GM19463 (cell line): ENCODE measurements at regions not wholly inside any gene's neighbourhood (a gene's known extent, or its start where the extent isn't known, plus 50 kb on each side); places are given as distances from the start of the nearest gene placed in this dataset.
"Not testable (repeated sequence)": the region's sequence is repeated elsewhere in the genome, so short reads cannot be mapped to it uniquely, and the experiment has no call there.

Experiments used
- ATAC-seq: cut with Tn5 transposase; IDR thresholded peaks from one replicate; pipeline ENCODE4 v1.9.1; 2021; ENCODE audit warnings: mild to moderate bottlenecking, moderate library complexity; ENCODE audit not compliant: unreplicated experiment

DNA sequence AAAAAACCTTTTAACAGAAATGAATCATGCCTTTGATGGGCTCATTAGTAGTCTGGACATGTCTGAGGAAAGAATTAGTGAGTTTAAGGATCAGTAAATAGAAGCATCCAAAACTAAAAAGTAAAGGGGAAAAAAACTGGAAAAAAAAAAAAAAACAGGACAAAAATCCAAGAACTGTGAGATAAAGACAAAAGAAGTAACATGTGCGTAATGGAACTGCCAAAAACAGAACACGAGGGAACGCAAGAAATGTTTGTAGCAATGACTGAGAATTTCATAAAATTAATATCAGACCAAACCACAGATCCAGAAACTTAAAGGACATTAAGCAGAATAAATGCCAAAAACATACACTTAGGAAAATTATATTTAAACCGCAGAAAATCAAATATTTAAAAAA, 77.4 kb downstream of the MS4A13 start:
- ATAC-seq = no peak

DNA sequence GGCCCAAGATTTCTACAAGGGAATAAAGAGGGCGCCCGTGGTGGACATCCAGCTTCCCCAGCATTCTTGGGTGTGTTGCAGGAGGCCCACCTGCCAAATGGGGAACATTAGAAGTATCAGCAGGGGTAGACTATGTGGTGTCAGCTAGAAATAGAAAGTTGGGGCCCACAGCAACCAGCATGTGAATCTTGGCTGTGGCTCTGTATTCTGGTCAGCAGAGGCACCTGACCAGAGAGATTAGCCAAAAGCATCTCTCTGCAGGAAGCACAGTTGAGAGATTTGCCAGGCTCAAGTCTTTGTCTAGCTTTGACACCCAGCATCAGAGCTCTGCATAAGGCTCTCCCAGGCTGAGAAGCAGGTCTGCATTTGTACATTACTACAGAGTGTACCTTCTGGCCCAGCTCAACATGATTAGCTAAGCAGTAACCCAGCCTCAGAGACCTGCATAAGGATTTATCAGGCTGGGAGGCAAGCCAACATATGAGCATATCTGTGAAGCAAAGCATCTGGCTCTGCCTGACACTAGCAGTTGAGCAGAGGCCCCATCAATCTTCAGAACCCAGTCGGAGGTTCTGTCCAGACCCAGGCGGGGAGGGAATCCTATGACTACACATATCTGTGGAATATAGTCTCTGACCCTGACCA, 79.9 kb downstream of the MS4A13 start:
- no peak for ATAC-seq

GRCh38 chr11:60607483-60607882, 91.9 kb upstream of the MS4A8 start:
- no peak for ATAC-seq

- no peak for ATAC-seq
Measured at GRCh38 chr11:60609632-60610031, 89.8 kb upstream of the MS4A8 start.

DNA sequence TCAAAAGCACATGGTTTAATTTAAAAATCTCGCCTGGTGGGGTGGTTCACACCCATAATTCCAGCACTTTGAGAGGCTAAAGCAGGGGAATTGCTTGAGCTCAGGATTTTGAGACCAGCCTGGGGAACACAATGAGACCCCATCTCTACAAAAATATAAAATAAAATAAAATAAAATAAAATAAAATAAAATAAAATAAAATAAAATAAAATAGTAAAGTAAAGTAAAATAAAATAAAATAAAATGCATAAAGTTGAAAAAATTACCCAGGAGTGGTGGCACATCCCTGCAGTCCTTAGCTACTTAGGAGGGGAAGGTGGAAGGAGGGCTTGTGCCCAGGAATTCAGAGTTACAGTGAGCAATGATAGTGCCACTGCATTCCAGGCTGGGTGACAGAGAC, 88.7 kb upstream of the MS4A8 start:
- ATAC-seq = no peak

- no peak for ATAC-seq
Measured at GRCh38 chr11:60615497-60615896, 83.9 kb upstream of the MS4A8 start.

GRCh38 chr11:60621940-60622339, 77.5 kb upstream of the MS4A8 start:
- not testable (repeated sequence) for ATAC-seq

GRCh38 chr11:60622776-60623175, 76.6 kb upstream of the MS4A8 start:
- ATAC-seq = not testable (repeated sequence)

DNA sequence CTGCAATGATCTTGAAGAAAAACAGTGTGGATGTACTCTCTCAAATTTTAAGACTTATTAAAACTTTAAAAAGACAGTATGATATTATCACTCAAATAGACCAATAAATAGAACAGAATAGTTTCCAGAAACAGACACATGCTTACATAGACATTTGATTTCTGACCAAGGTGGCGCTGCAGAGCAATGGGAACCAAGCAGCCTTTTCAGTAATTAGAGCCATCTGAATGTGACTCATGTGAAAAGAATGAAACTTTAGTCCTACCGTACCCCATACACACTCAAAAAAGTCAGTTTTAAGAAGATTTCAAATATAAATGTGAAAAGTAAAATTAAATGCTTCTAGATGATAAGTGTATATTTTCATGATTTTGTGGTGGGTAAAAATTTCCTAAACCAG, 74.2 kb upstream of the MS4A8 start:
- no peak for ATAC-seq

- ATAC-seq = no peak
Measured at GRCh38 chr11:60629399-60629798, 70.0 kb upstream of the MS4A8 start.

GRCh38 chr11:60631944-60632343, 67.5 kb upstream of the MS4A8 start:
- ATAC-seq = no peak

- ATAC-seq = peak; percentile 75
Measured at GRCh38 chr11:60633645-60634044, 65.8 kb upstream of the MS4A8 start.

DNA sequence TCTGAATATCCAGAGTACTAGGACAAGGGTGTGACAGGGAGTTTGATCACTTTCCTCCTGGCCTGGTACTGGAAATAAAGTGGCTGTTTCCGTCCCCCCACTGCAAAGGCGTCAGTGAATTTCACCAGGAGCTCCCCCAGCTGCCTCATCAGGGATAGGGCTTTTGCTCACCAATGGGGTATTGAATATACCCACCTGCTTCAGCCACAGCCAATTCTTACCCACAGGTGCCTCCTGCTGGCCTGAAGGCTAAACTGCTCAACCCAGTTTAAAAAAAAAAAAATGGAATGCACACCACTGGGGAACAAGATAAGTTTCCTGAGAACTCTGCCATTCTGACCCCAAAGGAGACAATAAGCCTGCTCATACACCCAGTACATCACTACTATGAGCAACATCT, 65.3 kb upstream of the MS4A8 start:
- ATAC-seq = peak; percentile 40

DNA sequence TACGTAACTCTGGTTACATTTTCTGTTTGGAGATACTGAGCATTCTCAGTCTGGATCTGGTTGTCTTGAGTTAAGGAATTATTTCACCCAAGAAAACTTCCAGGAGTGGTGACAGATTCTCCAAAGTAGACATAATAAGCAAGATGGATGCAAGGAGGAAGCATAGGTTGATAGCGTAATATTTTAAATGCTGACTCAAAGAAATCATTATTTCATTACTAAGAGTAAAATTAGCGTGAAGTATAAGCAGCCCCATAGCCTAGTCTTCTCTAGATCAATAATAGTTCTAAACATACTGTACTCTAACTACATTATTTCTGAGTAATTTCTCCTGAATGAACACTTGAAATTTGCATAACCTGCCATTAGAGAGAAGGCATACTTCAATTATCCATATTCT, 57.5 kb upstream of the MS4A8 start:
- ATAC-seq = no peak

DNA sequence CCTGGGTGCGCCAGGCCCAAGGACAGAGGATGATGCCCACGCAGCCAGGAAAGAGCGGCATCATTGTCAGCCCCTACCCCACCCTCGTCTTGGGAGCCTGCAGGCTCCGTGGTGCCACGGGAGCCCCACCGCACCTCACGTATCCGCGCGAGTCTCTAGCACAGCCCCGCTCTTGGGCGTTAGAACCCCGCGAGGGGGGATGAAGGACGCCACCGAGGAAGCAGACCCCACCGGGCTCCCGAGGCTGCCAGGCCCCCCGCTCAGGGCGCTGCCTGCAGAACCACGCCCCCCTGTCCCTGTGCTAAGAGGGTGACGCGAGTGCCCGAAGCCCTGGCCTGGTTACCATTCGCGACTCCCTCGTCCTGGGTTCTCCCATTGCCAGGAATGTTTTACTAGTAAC, 52.3 kb upstream of the MS4A8 start:
- ATAC-seq = no peak
